Endothelial cell of umbilical vein (primary cell): ENCODE measurements at regions not wholly inside any gene's neighbourhood (a gene's known extent, or its start where the extent isn't known, plus 50 kb on each side); places are given as distances from the start of the nearest gene placed in this dataset.

Experiments used
- CTCF ChIP-seq, 2 donors: IDR thresholded peaks; 1 replicate in 1 of 2; 2 replicates in 1 of 2; pipeline ENCODE4 v1.5.1; 2011; ENCODE audit warnings: low read length in 2 of 2, mild to moderate bottlenecking in 2 of 2, moderate library complexity in 2 of 2, control low read depth in 1 of 2, inconsistent platforms in 1 of 2, low read depth in 1 of 2; ENCODE audit not compliant: insufficient read depth in 1 of 2; ENCODE audit errors: extremely low read depth in 1 of 2
- POLR2AphosphoS5 ChIP-seq: IDR thresholded peaks from 2 replicates; pipeline ENCODE4 v1.6.1; 2012; ENCODE audit warnings: low read depth, mild to moderate bottlenecking, control low read depth, low read length, moderate library complexity; ENCODE audit not compliant: insufficient read depth

GRCh38 chr5:17838469-17838868 lies 204.2 kb downstream of the TAF11L14 start:
- TF ChIP-seq POLR2AphosphoS5 (no peak), CTCF (IDR thresholded peaks at IDR 0.05; ENCODE audit: extremely low read depth in 1 of 2, insufficient read depth in 1 of 2, low read depth in 1 of 2, low read length in 2 of 2) (no peak)
